ENCODE measurements at regions not wholly inside any gene's neighbourhood (a gene's known extent, or its start where the extent isn't known, plus 50 kb on each side); places are given as distances from the start of the nearest gene placed in this dataset.

DNA sequence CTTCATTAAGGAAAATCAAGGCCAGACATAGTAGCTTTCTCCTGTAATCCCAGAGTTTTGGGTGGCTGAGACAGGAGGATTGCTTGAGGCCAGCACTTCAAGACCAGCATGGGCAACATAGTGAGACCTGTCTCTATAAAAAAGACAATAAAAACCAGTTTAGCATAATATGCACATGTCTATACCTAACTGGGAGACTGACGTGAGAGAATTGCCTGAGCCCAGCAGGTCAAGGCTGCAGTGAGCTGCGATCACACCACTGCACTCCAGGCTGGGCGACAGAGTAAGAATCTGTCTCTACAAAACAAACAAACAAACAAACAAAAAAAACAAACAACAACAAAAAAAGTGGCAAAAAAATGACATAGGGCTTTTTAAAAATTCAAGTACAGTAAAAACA, 820.8 kb downstream of the MTRR start (continued):
- TF ChIP-seq HDAC6 (IDR thresholded peaks at IDR 0.05; ENCODE audit: low read depth, low read length), result no peak
- TF ChIP-seq TAF7 (optimal IDR thresholded peaks at IDR 0.05; ENCODE audit: borderline replicate concordance, low read depth, low read length), result no peak

Data from H1 (cell line).